ENCODE measurements at regions not wholly inside any gene's neighbourhood (a gene's known extent, or its start where the extent isn't known, plus 50 kb on each side); places are given as distances from the start of the nearest gene placed in this dataset.
"Not testable (repeated sequence)": the region's sequence is repeated elsewhere in the genome, so short reads cannot be mapped to it uniquely, and the experiment has no call there.

GRCh38 chr9:38175423-38175822, 106.4 kb upstream of the SHB start:
- H3K9me3 ChIP-seq (ENCODE audit: control insufficient read depth in 5 of 5, low read length in 5 of 5), result peaks cover 0 to 15% (median 5%) of the 10 kb centered on the region in 5 donors
- no peaks in the 10 kb centered on the region for H3K36me3 ChIP-seq (ENCODE audit: control insufficient read depth in 5 of 5, insufficient read depth in 5 of 5, low read length in 5 of 5)
- peaks cover 0 to 16% (median 12%) of the 10 kb centered on the region in 5 donors for H3K4me1 ChIP-seq (ENCODE audit: control insufficient read depth in 5 of 5, insufficient read depth in 5 of 5, low read length in 5 of 5)
- no peak overlapping the region for H3K4me3 ChIP-seq (ENCODE audit: low read depth in 1 of 5, low read length in 5 of 5)
- H3K9ac ChIP-seq (ENCODE audit: low read length in 5 of 5), result no peak overlapping the region
- no peak overlapping the region for H3K27ac ChIP-seq (ENCODE audit: low read depth, low read length)
- no peaks in the 10 kb centered on the region for H3K27me3 ChIP-seq (ENCODE audit: control insufficient read depth in 5 of 5, insufficient read depth in 4 of 5, low read length in 5 of 5)

DNA sequence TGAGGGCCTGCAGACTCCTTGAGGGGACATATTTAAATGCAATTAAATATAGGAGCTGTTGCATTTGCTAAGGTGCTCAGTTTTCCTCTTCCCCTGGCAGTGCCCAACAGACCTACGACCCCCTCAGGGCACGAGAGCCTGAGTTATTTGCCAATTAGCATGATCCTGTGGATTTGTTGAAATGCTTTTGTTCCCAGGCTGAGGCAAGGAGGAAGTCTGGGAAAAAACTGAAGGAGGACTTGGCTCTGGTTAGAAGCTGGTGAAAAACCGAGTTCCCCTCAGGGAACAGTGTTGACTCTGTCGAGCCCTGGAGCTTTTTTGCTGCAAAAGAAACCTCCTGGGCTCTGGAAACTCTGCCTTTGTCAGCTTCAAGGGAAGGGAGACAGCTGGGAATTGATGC, 103.6 kb upstream of the SHB start:
- peaks cover 0 to 16% (median 12%) of the 10 kb centered on the region in 5 donors for H3K4me1 ChIP-seq (ENCODE audit: control insufficient read depth in 5 of 5, insufficient read depth in 5 of 5, low read length in 5 of 5)
- no peaks in the 10 kb centered on the region for H3K36me3 ChIP-seq (ENCODE audit: control insufficient read depth in 5 of 5, insufficient read depth in 5 of 5, low read length in 5 of 5)
- no peak overlapping the region for H3K27ac ChIP-seq (ENCODE audit: low read depth, low read length)
- H3K9ac ChIP-seq (ENCODE audit: low read length in 5 of 5), result no peak overlapping the region
- H3K4me3 ChIP-seq (ENCODE audit: low read depth in 1 of 5, low read length in 5 of 5), result no peak overlapping the region
- H3K9me3 ChIP-seq (ENCODE audit: control insufficient read depth in 5 of 5, low read length in 5 of 5), result peaks cover 0 to 24% (median 12%) of the 10 kb centered on the region in 5 donors
- no peaks in the 10 kb centered on the region for H3K27me3 ChIP-seq (ENCODE audit: control insufficient read depth in 5 of 5, insufficient read depth in 4 of 5, low read length in 5 of 5)

DNA sequence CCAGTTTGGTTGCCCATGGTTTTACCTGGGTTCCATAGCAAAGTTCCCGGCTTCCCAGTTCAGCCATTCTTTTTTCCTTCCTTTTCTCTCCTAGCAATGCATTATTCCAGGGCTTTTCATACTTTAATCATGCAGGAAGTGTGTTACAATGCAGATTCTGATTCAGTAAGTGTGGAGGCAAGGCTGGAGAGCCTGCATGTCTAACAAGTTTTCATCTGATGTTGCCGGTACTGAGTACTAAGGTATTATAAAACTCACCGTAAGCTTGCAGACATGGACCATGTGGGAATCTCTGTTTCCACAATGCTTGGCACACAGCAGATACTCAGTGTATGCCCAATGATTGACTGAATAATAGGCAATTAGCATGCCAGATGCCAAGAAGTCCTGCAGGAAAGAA, 102.9 kb upstream of the SHB start:
- H3K4me3 ChIP-seq (ENCODE audit: low read depth in 1 of 5, low read length in 5 of 5), result no peak overlapping the region
- no peak overlapping the region for H3K9ac ChIP-seq (ENCODE audit: low read length in 5 of 5)
- no peak overlapping the region for H3K27ac ChIP-seq (ENCODE audit: low read depth, low read length)
- H3K4me1 ChIP-seq (ENCODE audit: control insufficient read depth in 5 of 5, insufficient read depth in 5 of 5, low read length in 5 of 5), result peaks cover 0 to 16% (median 12%) of the 10 kb centered on the region in 5 donors
- H3K27me3 ChIP-seq (ENCODE audit: control insufficient read depth in 5 of 5, insufficient read depth in 4 of 5, low read length in 5 of 5), result no peaks in the 10 kb centered on the region
- peaks cover 0 to 24% (median 12%) of the 10 kb centered on the region in 5 donors for H3K9me3 ChIP-seq (ENCODE audit: control insufficient read depth in 5 of 5, low read length in 5 of 5)
- no peaks in the 10 kb centered on the region for H3K36me3 ChIP-seq (ENCODE audit: control insufficient read depth in 5 of 5, insufficient read depth in 5 of 5, low read length in 5 of 5)

- H3K27me3 ChIP-seq (ENCODE audit: control insufficient read depth in 5 of 5, insufficient read depth in 4 of 5, low read length in 5 of 5), result no peaks in the 10 kb centered on the region
- no peaks in the 10 kb centered on the region for H3K36me3 ChIP-seq (ENCODE audit: control insufficient read depth in 5 of 5, insufficient read depth in 5 of 5, low read length in 5 of 5)
- no peak overlapping the region for H3K27ac ChIP-seq (ENCODE audit: low read depth, low read length)
- H3K9me3 ChIP-seq (ENCODE audit: control insufficient read depth in 5 of 5, low read length in 5 of 5), result peaks cover 0 to 24% (median 12%) of the 10 kb centered on the region in 5 donors
- peaks cover 0 to 16% (median 12%) of the 10 kb centered on the region in 5 donors for H3K4me1 ChIP-seq (ENCODE audit: control insufficient read depth in 5 of 5, insufficient read depth in 5 of 5, low read length in 5 of 5)
- H3K4me3 ChIP-seq (ENCODE audit: low read depth in 1 of 5, low read length in 5 of 5), result no peak overlapping the region
- H3K9ac ChIP-seq (ENCODE audit: low read length in 5 of 5), result no peak overlapping the region
Measured at GRCh38 chr9:38171538-38171884, 102.5 kb upstream of the SHB start.

DNA sequence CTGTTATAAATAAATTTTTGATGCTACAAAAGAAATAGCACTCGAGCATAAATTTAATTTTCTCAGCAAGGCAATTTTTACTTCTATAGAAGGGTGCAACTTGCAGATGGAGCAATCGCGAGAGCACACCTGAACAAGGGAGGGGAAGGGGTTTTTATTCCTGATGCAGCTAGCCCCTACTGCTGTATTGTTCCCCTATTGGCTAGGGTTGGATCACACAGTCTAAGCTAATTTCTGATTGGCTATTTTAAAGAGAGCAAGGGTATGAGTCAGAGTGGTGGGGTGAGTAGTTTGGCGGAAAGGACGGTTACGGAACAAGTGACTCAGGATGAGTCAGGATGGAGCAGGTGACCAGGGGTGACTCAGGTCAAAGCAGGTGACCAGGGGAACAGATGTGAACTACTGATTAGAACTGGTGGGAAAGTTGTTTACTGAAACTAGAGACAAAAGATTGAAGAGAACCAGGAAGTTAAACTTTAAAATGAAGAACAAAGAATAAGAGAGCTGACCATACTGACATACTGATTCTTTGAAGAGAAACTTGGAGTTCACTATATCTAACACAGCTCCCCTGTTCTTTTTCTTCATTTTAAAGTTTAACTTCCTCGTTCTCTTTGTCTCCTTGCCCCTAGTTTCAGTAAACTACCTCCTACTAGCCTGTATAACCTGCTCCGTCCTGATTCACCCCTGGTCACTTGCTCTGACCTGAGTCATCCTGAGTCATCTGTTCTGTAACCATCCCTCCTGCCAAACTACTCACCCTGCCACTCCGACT, 101.9 kb upstream of the SHB start:
- Histone ChIP-seq H3K9me3 (ENCODE audit: control insufficient read depth in 5 of 5, low read length in 5 of 5) (peaks cover 0 to 24% (median 12%) of the 10 kb centered on the region in 5 donors), H3K4me1 (ENCODE audit: control insufficient read depth in 5 of 5, insufficient read depth in 5 of 5, low read length in 5 of 5) (peaks cover 0 to 16% (median 12%) of the 10 kb centered on the region in 5 donors)
- H3K36me3 ChIP-seq (ENCODE audit: control insufficient read depth in 5 of 5, insufficient read depth in 5 of 5, low read length in 5 of 5); H3K9ac ChIP-seq (ENCODE audit: low read length in 5 of 5); H3K27ac ChIP-seq (ENCODE audit: low read depth, low read length); H3K27me3 ChIP-seq (ENCODE audit: control insufficient read depth in 5 of 5, insufficient read depth in 4 of 5, low read length in 5 of 5); H3K4me3 ChIP-seq (ENCODE audit: low read depth in 1 of 5, low read length in 5 of 5): not testable (repeated sequence)

DNA sequence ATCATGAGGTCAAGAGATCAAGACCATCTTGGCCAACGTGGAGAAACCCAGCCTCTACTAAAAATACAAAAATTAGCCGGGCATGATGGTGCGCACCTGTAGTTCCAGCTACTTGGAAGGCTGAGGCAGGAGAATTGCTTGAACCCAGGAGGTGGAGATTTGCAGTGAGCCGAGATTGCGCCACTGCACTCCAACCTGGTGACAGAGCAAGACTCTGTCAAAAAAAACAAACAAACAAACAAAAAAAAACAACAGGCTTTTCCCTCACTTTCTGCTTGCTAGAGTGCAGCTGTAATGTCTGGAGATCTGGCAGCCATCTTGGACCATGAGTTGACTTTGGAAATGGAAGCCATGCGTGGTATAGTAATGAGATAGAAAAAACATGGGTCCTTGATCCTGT, 101.1 kb upstream of the SHB start:
- peaks cover 0 to 17% (median 14%) of the 10 kb centered on the region in 5 donors for H3K4me1 ChIP-seq (ENCODE audit: control insufficient read depth in 5 of 5, insufficient read depth in 5 of 5, low read length in 5 of 5)
- not testable (repeated sequence) for H3K27ac ChIP-seq (ENCODE audit: low read depth, low read length); H3K36me3 ChIP-seq (ENCODE audit: control insufficient read depth in 5 of 5, insufficient read depth in 5 of 5, low read length in 5 of 5); H3K27me3 ChIP-seq (ENCODE audit: control insufficient read depth in 5 of 5, insufficient read depth in 4 of 5, low read length in 5 of 5); H3K4me3 ChIP-seq (ENCODE audit: low read depth in 1 of 5, low read length in 5 of 5); H3K9ac ChIP-seq (ENCODE audit: low read length in 5 of 5)
- H3K9me3 ChIP-seq (ENCODE audit: control insufficient read depth in 5 of 5, low read length in 5 of 5), result peaks cover 0 to 24% (median 12%) of the 10 kb centered on the region in 5 donors

GRCh38 chr9:38166501-38166900, 97.5 kb upstream of the SHB start:
- Histone ChIP-seq H3K9ac (ENCODE audit: low read length in 5 of 5) (no peak overlapping the region), H3K27me3 (ENCODE audit: control insufficient read depth in 5 of 5, insufficient read depth in 4 of 5, low read length in 5 of 5) (no peaks in the 10 kb centered on the region), H3K27ac (ENCODE audit: low read depth, low read length) (no peak overlapping the region), H3K4me1 (ENCODE audit: control insufficient read depth in 5 of 5, insufficient read depth in 5 of 5, low read length in 5 of 5) (peaks cover 0 to 39% (median 24%) of the 10 kb centered on the region in 5 donors), H3K9me3 (ENCODE audit: control insufficient read depth in 5 of 5, low read length in 5 of 5) (peaks cover 0 to 18% (median 12%) of the 10 kb centered on the region in 5 donors), H3K4me3 (ENCODE audit: low read depth in 1 of 5, low read length in 5 of 5) (no peak overlapping the region), H3K36me3 (ENCODE audit: control insufficient read depth in 5 of 5, insufficient read depth in 5 of 5, low read length in 5 of 5) (no peaks in the 10 kb centered on the region)

DNA sequence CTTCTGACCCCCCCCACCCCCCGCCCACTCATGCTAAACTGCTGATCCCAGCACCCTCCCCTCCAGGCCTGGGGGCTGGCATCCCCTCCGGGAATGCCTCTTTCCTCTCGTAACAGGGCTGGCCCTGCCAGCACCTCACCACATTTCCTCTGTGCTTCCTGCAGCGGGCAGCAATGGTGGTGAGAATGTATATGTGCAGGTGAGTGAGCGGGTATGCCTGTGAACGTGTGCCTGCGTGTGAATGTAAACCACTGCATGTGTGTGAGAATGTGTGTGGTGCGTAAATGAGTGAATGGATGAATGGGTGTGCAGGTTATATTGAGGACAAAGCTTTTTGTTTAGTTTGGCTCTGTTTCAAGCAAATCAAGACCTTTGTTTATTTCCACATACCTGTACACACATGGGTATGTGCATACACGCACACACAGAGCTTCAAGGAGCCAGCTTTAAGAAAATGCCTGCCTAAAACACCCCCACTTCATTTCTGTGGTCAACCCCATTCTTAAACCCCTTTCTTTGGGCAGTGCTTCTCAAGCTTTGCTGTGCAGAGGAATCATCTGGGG, 95.7 kb upstream of the SHB start:
- Histone ChIP-seq H3K36me3 (ENCODE audit: control insufficient read depth in 5 of 5, insufficient read depth in 5 of 5, low read length in 5 of 5) (no peaks in the 10 kb centered on the region), H3K27ac (ENCODE audit: low read depth, low read length) (no peak overlapping the region), H3K27me3 (ENCODE audit: control insufficient read depth in 5 of 5, insufficient read depth in 4 of 5, low read length in 5 of 5) (no peaks in the 10 kb centered on the region), H3K9ac (ENCODE audit: low read length in 5 of 5) (no peak overlapping the region), H3K9me3 (ENCODE audit: control insufficient read depth in 5 of 5, low read length in 5 of 5) (peaks cover 0 to 2% (median 2%) of the 10 kb centered on the region in 5 donors), H3K4me1 (ENCODE audit: control insufficient read depth in 5 of 5, insufficient read depth in 5 of 5, low read length in 5 of 5) (peaks cover 0 to 41% (median 24%) of the 10 kb centered on the region in 5 donors), H3K4me3 (ENCODE audit: low read depth in 1 of 5, low read length in 5 of 5) (no peak overlapping the region)

DNA sequence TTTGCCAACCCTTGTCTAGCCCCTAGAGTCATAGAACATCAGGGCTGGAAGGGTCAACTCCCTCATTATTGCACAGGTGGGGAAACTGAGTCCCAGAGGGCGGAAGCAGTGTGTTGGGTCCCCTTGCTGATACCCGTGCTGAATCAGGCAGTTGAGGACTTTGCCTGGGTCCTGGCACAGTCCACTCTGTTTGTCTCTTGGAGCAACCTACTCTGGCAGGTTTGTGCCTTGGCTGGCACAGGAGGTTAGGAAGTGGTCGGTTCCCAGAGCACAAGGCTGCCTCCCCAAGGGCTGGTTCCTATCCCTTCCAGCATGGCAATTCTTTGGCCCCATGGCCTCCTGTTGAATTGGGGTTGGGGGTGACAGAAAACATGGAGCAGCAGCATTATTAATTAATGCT, 94.5 kb upstream of the SHB start:
- H3K27ac ChIP-seq (ENCODE audit: low read depth, low read length), result peak overlapping the region; percentile 20
- H3K36me3 ChIP-seq (ENCODE audit: control insufficient read depth in 5 of 5, insufficient read depth in 5 of 5, low read length in 5 of 5), result no peaks in the 10 kb centered on the region

GRCh38 chr9:38162332-38163211, 93.5 kb upstream of the SHB start:
- no peaks in the 10 kb centered on the region for H3K9me3 ChIP-seq (ENCODE audit: control insufficient read depth in 5 of 5, low read length in 5 of 5)
- peak overlapping the region; percentile 20 for H3K27ac ChIP-seq (ENCODE audit: low read depth, low read length)
- no peaks in the 10 kb centered on the region for H3K36me3 ChIP-seq (ENCODE audit: control insufficient read depth in 5 of 5, insufficient read depth in 5 of 5, low read length in 5 of 5)
- H3K4me3 ChIP-seq (ENCODE audit: low read depth in 1 of 5, low read length in 5 of 5), result no peak overlapping the region
- H3K9ac ChIP-seq (ENCODE audit: low read length in 5 of 5), result no peak overlapping the region
- H3K4me1 ChIP-seq (ENCODE audit: control insufficient read depth in 5 of 5, insufficient read depth in 5 of 5, low read length in 5 of 5), result peaks cover 0 to 41% (median 24%) of the 10 kb centered on the region in 5 donors
- no peaks in the 10 kb centered on the region for H3K27me3 ChIP-seq (ENCODE audit: control insufficient read depth in 5 of 5, insufficient read depth in 4 of 5, low read length in 5 of 5)

More for the DNA sequence above, 94.5 kb upstream of the SHB start:
- Histone ChIP-seq H3K9ac (ENCODE audit: low read length in 5 of 5) (no peak overlapping the region), H3K27me3 (ENCODE audit: control insufficient read depth in 5 of 5, insufficient read depth in 4 of 5, low read length in 5 of 5) (no peaks in the 10 kb centered on the region), H3K9me3 (ENCODE audit: control insufficient read depth in 5 of 5, low read length in 5 of 5) (no peaks in the 10 kb centered on the region), H3K4me1 (ENCODE audit: control insufficient read depth in 5 of 5, insufficient read depth in 5 of 5, low read length in 5 of 5) (peaks cover 0 to 41% (median 24%) of the 10 kb centered on the region in 5 donors), H3K4me3 (ENCODE audit: low read depth in 1 of 5, low read length in 5 of 5) (no peak overlapping the region)

Data from subcutaneous abdominal adipose tissue (tissue), 5 donors.